ENCODE measurements at regions not wholly inside any gene's neighbourhood (a gene's known extent, or its start where the extent isn't known, plus 50 kb on each side); places are given as distances from the start of the nearest gene placed in this dataset.

- Mint-ChIP-seq H3K9me3 (peaks cover 21 to 27% of the 10 kb centered on the region in 2 experiments), H3K4me1 (peaks cover 14 to 23% of the 10 kb centered on the region in 2 experiments), H3K4me3 (no peak overlapping the region), H3K36me3 (ENCODE audit: insufficient read depth in 1 of 3, low read depth in 3 of 3) (peaks cover 18 to 31% (median 20%) of the 10 kb centered on the region in 3 experiments), H3K27me3 (ENCODE audit: low read depth) (no peaks in the 10 kb centered on the region; the same call in 1 of the 2 replicates), H3K27ac (no peak overlapping the region)
- H3K23ac ChIP-seq (ENCODE audit: insufficient read length, low read depth, low read length) = no peak overlapping the region
- H2BK15ac ChIP-seq (ENCODE audit: low read depth, low read length) = no peak overlapping the region
- H4K91ac ChIP-seq (ENCODE audit: insufficient read length, low read depth, low read length) = no peak overlapping the region
- H3K4me1 ChIP-seq (ENCODE audit: insufficient read depth, low read length) = no peaks in the 10 kb centered on the region
- no peak overlapping the region for H3K27ac ChIP-seq (ENCODE audit: insufficient read length, low read depth, low read length)
- no peaks in the 10 kb centered on the region for H3K79me2 ChIP-seq (ENCODE audit: insufficient read depth, low read length)
- no peak overlapping the region for H3K9ac ChIP-seq (ENCODE audit: extremely low read depth, insufficient read length, low read length)
- H2BK5ac ChIP-seq (ENCODE audit: insufficient read length, low read length) = no peak overlapping the region
- H3T11ph ChIP-seq (ENCODE audit: low read length) = no peak overlapping the region
- no peak overlapping the region for H2BK20ac ChIP-seq (ENCODE audit: low read depth, low read length, poor library complexity, severe bottlenecking)
- no peak overlapping the region for H3K18ac ChIP-seq (ENCODE audit: insufficient read length, low read depth, low read length)
- no peak overlapping the region for H2BK12ac ChIP-seq (ENCODE audit: insufficient read length, low read depth, low read length)
- TF ChIP-seq, protein P1, sequence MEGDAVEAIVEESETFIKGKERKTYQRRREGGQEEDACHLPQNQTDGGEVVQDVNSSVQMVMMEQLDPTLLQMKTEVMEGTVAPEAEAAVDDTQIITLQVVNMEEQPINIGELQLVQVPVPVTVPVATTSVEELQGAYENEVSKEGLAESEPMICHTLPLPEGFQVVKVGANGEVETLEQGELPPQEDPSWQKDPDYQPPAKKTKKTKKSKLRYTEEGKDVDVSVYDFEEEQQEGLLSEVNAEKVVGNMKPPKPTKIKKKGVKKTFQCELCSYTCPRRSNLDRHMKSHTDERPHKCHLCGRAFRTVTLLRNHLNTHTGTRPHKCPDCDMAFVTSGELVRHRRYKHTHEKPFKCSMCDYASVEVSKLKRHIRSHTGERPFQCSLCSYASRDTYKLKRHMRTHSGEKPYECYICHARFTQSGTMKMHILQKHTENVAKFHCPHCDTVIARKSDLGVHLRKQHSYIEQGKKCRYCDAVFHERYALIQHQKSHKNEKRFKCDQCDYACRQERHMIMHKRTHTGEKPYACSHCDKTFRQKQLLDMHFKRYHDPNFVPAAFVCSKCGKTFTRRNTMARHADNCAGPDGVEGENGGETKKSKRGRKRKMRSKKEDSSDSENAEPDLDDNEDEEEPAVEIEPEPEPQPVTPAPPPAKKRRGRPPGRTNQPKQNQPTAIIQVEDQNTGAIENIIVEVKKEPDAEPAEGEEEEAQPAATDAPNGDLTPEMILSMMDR (conservative IDR thresholded peaks at IDR 0.05) = no peak
- H3K14ac ChIP-seq (ENCODE audit: insufficient read depth, low read length) = no peak overlapping the region
- no peaks in the 10 kb centered on the region for H3K23me2 ChIP-seq (ENCODE audit: insufficient read length, low read depth, low read length, poor library complexity, severe bottlenecking)
- H4K20me1 ChIP-seq (ENCODE audit: control insufficient read depth, insufficient read depth, insufficient read length) = peaks cover 2% of the 10 kb centered on the region
- no peak overlapping the region for H4K8ac ChIP-seq (replicated peaks; ENCODE audit: insufficient read length, low read depth, low read length)
- H4K5ac ChIP-seq (ENCODE audit: insufficient read length, low read depth, low read length) = no peak overlapping the region
- peaks cover 4% of the 10 kb centered on the region for H3K9me3 ChIP-seq (ENCODE audit: control insufficient read depth, low read depth, low read length)
- no peak overlapping the region for H2BK120ac ChIP-seq (ENCODE audit: low read depth, low read length, poor library complexity, severe bottlenecking)
- no peaks in the 10 kb centered on the region for H3K27me3 ChIP-seq (ENCODE audit: insufficient read depth, low read length)
- H2AFZ ChIP-seq (ENCODE audit: low read length) = no peak overlapping the region
- no peaks in the 10 kb centered on the region for H3K79me1 ChIP-seq (ENCODE audit: insufficient read depth, low read depth, low read length, poor library complexity, severe bottlenecking)
- H3K56ac ChIP-seq (ENCODE audit: insufficient read length, low read depth, low read length) = no peak overlapping the region
- no peak overlapping the region for H3K4ac ChIP-seq (ENCODE audit: low read depth, low read length)
- no CpG with 5 or more reads among the region's 1 CpG for WGBS (ENCODE audit: extremely low coverage, insufficient read length, low lambda C conversion rate)
- H2AK5ac ChIP-seq (ENCODE audit: insufficient read length, low read length) = no peak overlapping the region
- no peak for DNase-seq
- H3K4me2 ChIP-seq (ENCODE audit: insufficient read depth, insufficient read length, low read length) = no peak overlapping the region
Observed at GRCh38 chr21:31480228-31480627, 136.2 kb upstream of the TIAM1 start.
